SK-N-MC (cell line): ENCODE measurements at regions not wholly inside any gene's neighbourhood (a gene's known extent, or its start where the extent isn't known, plus 50 kb on each side); places are given as distances from the start of the nearest gene placed in this dataset.

Source experiments
- EZH2 ChIP-seq: fragments of 200-600 bp; sonication (generic); IDR thresholded peaks from one replicate; pipeline ENCODE4 v1.6.1; 2017; ENCODE audit warnings: antibody characterized with exemption
- POLR2AphosphoS5 ChIP-seq: IDR thresholded peaks from 2 replicates; pipeline ENCODE4 v1.6.1; 2012; ENCODE audit warnings: mild to moderate bottlenecking, low read depth, low read length, borderline replicate concordance

DNA sequence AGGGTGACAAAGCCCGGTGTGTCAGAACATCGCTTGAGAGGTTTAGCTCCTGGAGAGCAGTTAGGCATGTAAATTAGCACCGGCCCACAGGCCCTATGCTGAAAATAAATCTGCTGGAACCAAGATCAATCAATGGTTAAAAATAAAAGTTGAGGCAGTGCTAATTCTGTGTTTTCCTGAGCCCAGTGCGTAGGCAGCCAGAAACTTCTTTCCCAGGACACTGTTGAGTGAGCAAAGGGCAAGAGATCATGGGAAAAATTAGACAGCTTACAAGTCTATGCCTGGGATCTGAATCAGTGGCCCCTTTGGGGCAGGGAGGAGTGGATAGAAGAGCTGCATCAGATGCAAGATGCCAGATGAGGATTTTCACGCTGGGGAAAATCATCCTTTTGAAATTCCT, 539.2 kb downstream of the BUD13 start:
- TF ChIP-seq EZH2 (no peak), POLR2AphosphoS5 (no peak)
